Esophagus squamous epithelium (tissue), 5 donors: ENCODE measurements at regions not wholly inside any gene's neighbourhood (a gene's known extent, or its start where the extent isn't known, plus 50 kb on each side); places are given as distances from the start of the nearest gene placed in this dataset.
A peak's percentile ranks its signal among the peaks of the same experiment; 100 is the strongest.

Experiments
- DNase-seq: peaks from one replicate; lab custom pipeline; 2025; lab: John Stamatoyannopoulos, UW
- H3K27ac ChIP-seq, 4 donors: fragments of 200-600 bp; sonication (generic); one replicate each; pipeline ENCODE4 v1.5.1; 2016 to 2019; ENCODE audit warnings: mild to moderate bottlenecking in 1 of 4
- H3K27me3 ChIP-seq, 4 donors: fragments of 200-600 bp; sonication (generic); 1 replicate in 3 of 4; 2 replicates in 1 of 4; pipeline versions ENCODE4 v1.5.1 to v1.6.0; 2017 to 2021; ENCODE audit warnings: antibody characterized with exemption in 1 of 4
- H3K36me3 ChIP-seq, 3 donors: fragments of 200-600 bp; sonication (generic); one replicate each; pipeline ENCODE4 v1.5.1; 2016 to 2019
- H3K4me1 ChIP-seq, 3 donors: fragments of 200-600 bp; sonication (generic); one replicate each; pipeline ENCODE4 v1.5.1; 2017 to 2019
- H3K4me3 ChIP-seq, 4 donors: fragments of 200-600 bp; sonication (generic); 1 replicate in 3 of 4; 2 replicates in 1 of 4; pipeline ENCODE4 v1.5.1; 2016 to 2019; ENCODE audit warnings: mild to moderate bottlenecking in 2 of 4, moderate library complexity in 1 of 4
- H3K9me3 ChIP-seq, 3 donors: fragments of 200-600 bp; sonication (generic); one replicate each; pipeline ENCODE4 v1.5.1; 2016 to 2019
- POLR2A ChIP-seq, 4 donors: fragments of 450-650 bp; IDR thresholded peaks; one replicate each; pipeline ENCODE4 v1.6.1; 2017; ENCODE audit warnings: antibody characterized with exemption in 4 of 4, mild to moderate bottlenecking in 4 of 4, moderate library complexity in 3 of 4
- WGBS, 2 donors: methylation state at CpG; one replicate each; pipeline ENCODE4 v1.1.5; 2018; 5-methylcytosine and 5-hydroxymethylcytosine counted together
- intact Hi-C: fragments of 100-400 bp; cut with DNase I; formaldehyde crosslinking; loops from one replicate; pipeline ENCODE4 v1.15.0; 2022
- TF ChIP-seq, protein P1 (sequence below), 6 experiments: fragments of 450-650 bp in 4 of 6; fragments of 200-600 bp in 2 of 6; sonication (generic) in 2 of 6; IDR thresholded peaks; one replicate each; pipeline ENCODE4 v1.5.1; 2016 to 2019; ENCODE audit warnings: antibody characterized with exemption in 6 of 6, mild to moderate bottlenecking in 4 of 6, moderate library complexity in 4 of 6
- donor health status: DM: yes; HTN: yes; CAD: no.

GRCh38 chr2:207403950-207404349, 125.8 kb upstream of the CREB1 start:
- H3K4me1 ChIP-seq, result peaks cover 8 to 30% (median 20%) of the 10 kb centered on the region in 3 donors
- no peak overlapping the region for H3K4me3 ChIP-seq
- TF ChIP-seq, protein P1, sequence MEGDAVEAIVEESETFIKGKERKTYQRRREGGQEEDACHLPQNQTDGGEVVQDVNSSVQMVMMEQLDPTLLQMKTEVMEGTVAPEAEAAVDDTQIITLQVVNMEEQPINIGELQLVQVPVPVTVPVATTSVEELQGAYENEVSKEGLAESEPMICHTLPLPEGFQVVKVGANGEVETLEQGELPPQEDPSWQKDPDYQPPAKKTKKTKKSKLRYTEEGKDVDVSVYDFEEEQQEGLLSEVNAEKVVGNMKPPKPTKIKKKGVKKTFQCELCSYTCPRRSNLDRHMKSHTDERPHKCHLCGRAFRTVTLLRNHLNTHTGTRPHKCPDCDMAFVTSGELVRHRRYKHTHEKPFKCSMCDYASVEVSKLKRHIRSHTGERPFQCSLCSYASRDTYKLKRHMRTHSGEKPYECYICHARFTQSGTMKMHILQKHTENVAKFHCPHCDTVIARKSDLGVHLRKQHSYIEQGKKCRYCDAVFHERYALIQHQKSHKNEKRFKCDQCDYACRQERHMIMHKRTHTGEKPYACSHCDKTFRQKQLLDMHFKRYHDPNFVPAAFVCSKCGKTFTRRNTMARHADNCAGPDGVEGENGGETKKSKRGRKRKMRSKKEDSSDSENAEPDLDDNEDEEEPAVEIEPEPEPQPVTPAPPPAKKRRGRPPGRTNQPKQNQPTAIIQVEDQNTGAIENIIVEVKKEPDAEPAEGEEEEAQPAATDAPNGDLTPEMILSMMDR (IDR thresholded peaks at IDR 0.05), result no peak
- TF ChIP-seq POLR2A (IDR thresholded peaks at IDR 0.05), result no peak
- no peaks in the 10 kb centered on the region for H3K9me3 ChIP-seq
- DNase-seq, result no peak
- intact Hi-C loops, result no loop called here
- H3K36me3 ChIP-seq, result no peaks in the 10 kb centered on the region
- 33 to 35% methylated on average over 3 of the region's 3 CpGs for WGBS, 2 donors
- no peaks in the 10 kb centered on the region for H3K27me3 ChIP-seq
- peak overlapping the region in 1 of 4 donors; percentile 14 for H3K27ac ChIP-seq

- intact Hi-C loops, result no loop called here
- no peak overlapping the region for H3K4me3 ChIP-seq
- no peak overlapping the region for H3K27ac ChIP-seq
- no peaks in the 10 kb centered on the region for H3K9me3 ChIP-seq
- TF ChIP-seq, protein P1 (IDR thresholded peaks at IDR 0.05), result no peak
- TF ChIP-seq POLR2A (IDR thresholded peaks at IDR 0.05), result no peak
- H3K36me3 ChIP-seq, result no peaks in the 10 kb centered on the region
- no peaks in the 10 kb centered on the region for H3K27me3 ChIP-seq
- no peak for DNase-seq
- 88 to 89% methylated on average over 2 of the region's 2 CpGs for WGBS, 2 donors
- peaks cover 8 to 38% (median 25%) of the 10 kb centered on the region in 3 donors for H3K4me1 ChIP-seq
Measured at GRCh38 chr2:207405150-207405549, 124.6 kb upstream of the CREB1 start.

- no peak for DNase-seq
- TF ChIP-seq, protein P1 (IDR thresholded peaks at IDR 0.05), result no peak
- WGBS, 2 donors, result 60 to 61% methylated on average over 8 of the region's 8 CpGs
Measured at GRCh38 chr2:207408086-207408794, 121.5 kb upstream of the CREB1 start.

DNA sequence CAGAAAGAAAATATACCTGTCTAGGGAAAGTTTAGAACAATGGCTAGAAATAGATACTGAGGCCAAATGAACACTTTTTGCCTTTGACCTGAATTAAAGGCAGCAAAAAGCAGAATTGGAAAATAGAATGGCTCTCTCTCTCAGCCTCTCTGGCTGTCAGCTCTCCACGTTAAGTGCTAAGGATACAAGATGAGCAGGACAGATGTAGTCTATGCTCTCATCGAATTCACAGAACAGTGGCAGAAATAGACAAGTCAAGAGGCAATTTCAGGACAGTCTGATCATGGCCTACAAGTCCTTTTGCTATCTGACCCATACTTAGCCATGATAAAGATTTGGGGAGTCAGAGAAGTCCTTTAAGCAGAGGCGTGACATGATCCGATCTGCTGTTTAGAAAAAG, 120.2 kb upstream of the CREB1 start:
- peak overlapping the region in 1 of 4 donors; percentile 15 for H3K27ac ChIP-seq
- peaks cover 4 to 26% (median 14%) of the 10 kb centered on the region in 3 donors for H3K4me1 ChIP-seq
- intact Hi-C loops, result no loop called here
- no peaks in the 10 kb centered on the region for H3K27me3 ChIP-seq
- TF ChIP-seq, protein P1 (IDR thresholded peaks at IDR 0.05), result no peak
- no peak for TF ChIP-seq POLR2A (IDR thresholded peaks at IDR 0.05)
- no peak for DNase-seq
- 78 to 84% methylated on average over 4 of the region's 4 CpGs for WGBS, 2 donors
- H3K36me3 ChIP-seq, result no peaks in the 10 kb centered on the region
- H3K9me3 ChIP-seq, result no peaks in the 10 kb centered on the region
- no peak overlapping the region for H3K4me3 ChIP-seq

More at GRCh38 chr2:207408086-207408794, 121.5 kb upstream of the CREB1 start:
- intact Hi-C loops, result no loop called here
- H3K36me3 ChIP-seq, result no peaks in the 10 kb centered on the region
- H3K4me3 ChIP-seq, result no peak overlapping the region
- no peaks in the 10 kb centered on the region for H3K27me3 ChIP-seq
- peak overlapping the region in 3 of 4 donors; percentile 27 to 54 (median 34) for H3K27ac ChIP-seq
- no peaks in the 10 kb centered on the region for H3K9me3 ChIP-seq
- peaks cover 8 to 37% (median 23%) of the 10 kb centered on the region in 3 donors for H3K4me1 ChIP-seq

DNA sequence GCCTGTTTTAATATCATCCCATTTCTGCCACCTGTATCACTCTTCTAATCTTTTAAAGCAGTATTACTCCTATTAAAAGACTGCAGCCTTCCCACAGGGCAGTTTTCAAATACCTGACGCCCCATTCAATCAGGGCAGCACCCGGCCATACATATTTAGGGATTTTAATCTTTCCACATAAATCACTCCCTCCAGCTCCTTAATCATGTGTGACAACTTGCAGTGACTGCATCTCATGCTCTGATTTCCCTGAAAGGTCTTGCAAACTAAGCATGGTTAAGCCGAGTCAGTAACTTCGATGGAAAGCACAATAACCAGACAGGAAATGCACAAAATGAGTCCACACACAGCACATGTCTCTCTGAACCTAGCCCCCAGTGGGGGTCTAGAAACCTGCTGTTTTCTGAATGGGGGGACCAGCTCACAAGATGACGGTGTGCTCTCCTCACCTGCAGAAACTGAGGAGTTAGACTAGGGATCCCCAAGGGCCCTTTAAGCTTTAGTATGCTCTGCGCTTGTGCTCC, 116.9 kb upstream of the CREB1 start:
- TF ChIP-seq POLR2A (IDR thresholded peaks at IDR 0.05), result no peak
- TF ChIP-seq, protein P1 (IDR thresholded peaks at IDR 0.05), result no peak

More for the DNA sequence above, 116.9 kb upstream of the CREB1 start:
- Histone ChIP-seq H3K9me3 (no peaks in the 10 kb centered on the region), H3K36me3 (no peaks in the 10 kb centered on the region), H3K4me3 (no peak overlapping the region), H3K4me1 (peaks cover 4 to 19% (median 12%) of the 10 kb centered on the region in 3 donors), H3K27ac (no peak overlapping the region), H3K27me3 (no peaks in the 10 kb centered on the region)
- 70 to 74% methylated on average over 5 of the region's 6 CpGs for WGBS, 2 donors
- intact Hi-C loops, result no loop called here
- DNase-seq, result no peak
